Activated CD8-positive, alpha-beta memory T cell treated with anti-CD3 and anti-CD28 coated beads, Interleukin-2, amount 50 U/mL, for 1 hour (primary cell): ENCODE measurements at regions not wholly inside any gene's neighbourhood (a gene's known extent, or its start where the extent isn't known, plus 50 kb on each side); places are given as distances from the start of the nearest gene placed in this dataset.
"Not testable (repeated sequence)": the region's sequence is repeated elsewhere in the genome, so short reads cannot be mapped to it uniquely, and the experiment has no call there.

Source experiments
- DNase-seq: peaks from one replicate; pipeline ENCODE4 v3.0.0-alpha.2; 2020; ENCODE audit errors: extremely low read depth

GRCh38 chr9:30258094-30258493, 2126.3 kb upstream of the ACO1 start:
- DNase-seq, result no peak

GRCh38 chr9:30280229-30280900, 2104.1 kb upstream of the ACO1 start:
- no peak for DNase-seq

- DNase-seq, result no peak
Measured at GRCh38 chr9:30289435-30289834, 2095.0 kb upstream of the ACO1 start.

- not testable (repeated sequence) for DNase-seq
Measured at GRCh38 chr9:30292026-30292425, 2092.4 kb upstream of the ACO1 start.

- DNase-seq, result no peak
Measured at GRCh38 chr9:30293231-30293630, 2091.2 kb upstream of the ACO1 start.

GRCh38 chr9:30299126-30299780, 2085.2 kb upstream of the ACO1 start:
- no peak for DNase-seq

GRCh38 chr9:30301271-30301963, 2083.0 kb upstream of the ACO1 start:
- DNase-seq, result no peak

GRCh38 chr9:30310711-30311110, 2073.7 kb upstream of the ACO1 start:
- no peak for DNase-seq

- DNase-seq, result no peak
Measured at GRCh38 chr9:30329431-30329830, 2055.0 kb upstream of the ACO1 start.

- no peak for DNase-seq
Measured at GRCh38 chr9:30348904-30349303, 2035.5 kb upstream of the ACO1 start.

- DNase-seq, result no peak
Measured at GRCh38 chr9:30349526-30350513, 2034.6 kb upstream of the ACO1 start.

GRCh38 chr9:30356221-30356620, 2028.2 kb upstream of the ACO1 start:
- DNase-seq, result no peak

- no peak for DNase-seq
Measured at GRCh38 chr9:30362373-30362772, 2022.1 kb upstream of the ACO1 start.

- not testable (repeated sequence) for DNase-seq
Measured at GRCh38 chr9:30366140-30366539, 2018.3 kb upstream of the ACO1 start.

- no peak for DNase-seq
Measured at GRCh38 chr9:30382271-30382670, 2002.2 kb upstream of the ACO1 start.

GRCh38 chr9:30410273-30410672, 1974.2 kb upstream of the ACO1 start:
- no peak for DNase-seq

- no peak for DNase-seq
Measured at GRCh38 chr9:30411571-30411970, 1972.9 kb upstream of the ACO1 start.

GRCh38 chr9:30459156-30459555, 1925.3 kb upstream of the ACO1 start:
- DNase-seq, result no peak

- DNase-seq, result no peak
Measured at GRCh38 chr9:30476826-30477225, 1907.6 kb upstream of the ACO1 start.

GRCh38 chr9:30478684-30479083, 1905.8 kb upstream of the ACO1 start:
- no peak for DNase-seq

GRCh38 chr9:30482499-30482898, 1901.9 kb upstream of the ACO1 start:
- DNase-seq, result no peak

GRCh38 chr9:30484690-30485089, 1899.8 kb upstream of the ACO1 start:
- no peak for DNase-seq
